Neuronal stem cell (in vitro differentiated cells): ENCODE measurements at regions not wholly inside any gene's neighbourhood (a gene's known extent, or its start where the extent isn't known, plus 50 kb on each side); places are given as distances from the start of the nearest gene placed in this dataset.

ENCODE experiments used
- DNase-seq: peaks from one replicate; pipeline ENCODE4 v3.0.0-alpha.2; 2013; ENCODE audit warnings: low spot score
- H2AFZ ChIP-seq: one replicate; pipeline ENCODE4 v1.6.1; 2013; ENCODE audit warnings: mild to moderate bottlenecking, low read length, inconsistent platforms
- H2AK5ac ChIP-seq: 2 replicates; pipeline ENCODE4 v1.6.1; 2013; ENCODE audit warnings: low read depth, mild to moderate bottlenecking, inconsistent platforms, low read length, moderate library complexity, mixed read lengths
- H2BK120ac ChIP-seq: 2 replicates; pipeline ENCODE4 v1.6.1; 2013; ENCODE audit warnings: low read depth, mild to moderate bottlenecking, inconsistent platforms, low read length, moderate library complexity, mixed read lengths
- H2BK12ac ChIP-seq: one replicate; pipeline ENCODE4 v1.6.1; 2013; ENCODE audit warnings: low read length, inconsistent platforms
- H2BK15ac ChIP-seq: 2 replicates; pipeline ENCODE4 v1.6.1; 2013; ENCODE audit warnings: mild to moderate bottlenecking, low read length, inconsistent platforms, mixed read lengths
- H2BK5ac ChIP-seq: one replicate; pipeline ENCODE4 v1.6.1; 2013; ENCODE audit warnings: inconsistent platforms, mild to moderate bottlenecking, low read length, moderate library complexity
- H3K14ac ChIP-seq: one replicate; pipeline ENCODE4 v1.6.1; 2013; ENCODE audit warnings: low read length, inconsistent platforms
- H3K18ac ChIP-seq: 2 replicates; pipeline ENCODE4 v1.6.1; 2013; ENCODE audit warnings: low read length, inconsistent platforms
- H3K23ac ChIP-seq: 2 replicates; pipeline ENCODE4 v1.6.1; 2013; ENCODE audit warnings: low read depth, mild to moderate bottlenecking, mixed read lengths, low read length, inconsistent platforms; ENCODE audit not compliant: poor library complexity
- H3K27ac ChIP-seq: replicated peaks from 3 replicates; pipeline ENCODE4 v1.5.1; 2013; ENCODE audit warnings: low read length, inconsistent platforms
- H3K27me3 ChIP-seq, 3 experiments: 2 replicates each; pipeline ENCODE4 v1.6.1; 2013; ENCODE audit warnings: low read length in 3 of 3, mild to moderate bottlenecking in 2 of 3, inconsistent platforms in 1 of 3, low read depth in 1 of 3, mixed read lengths in 1 of 3, moderate library complexity in 1 of 3; ENCODE audit not compliant: control insufficient read depth in 3 of 3, insufficient read depth in 3 of 3
- H3K36me3 ChIP-seq, 2 donors: replicated peaks in 1 of 2; 2 replicates each; pipeline ENCODE4 v1.6.1; 2013; ENCODE audit warnings: low read length in 2 of 2; ENCODE audit not compliant: control insufficient read depth in 2 of 2, insufficient read depth in 2 of 2
- H3K4ac ChIP-seq: 2 replicates; pipeline ENCODE4 v1.6.1; 2013; ENCODE audit warnings: inconsistent platforms, mild to moderate bottlenecking, low read length, moderate library complexity
- H3K4me1 ChIP-seq, 2 donors: 1 replicate in 1 of 2; 2 replicates in 1 of 2; pipeline ENCODE4 v1.6.1; 2013; ENCODE audit warnings: low read length in 2 of 2, low read depth in 1 of 2; ENCODE audit not compliant: control insufficient read depth in 2 of 2, insufficient read depth in 1 of 2
- H3K4me2 ChIP-seq: one replicate; pipeline ENCODE4 v1.6.1; 2013; ENCODE audit warnings: mild to moderate bottlenecking, low read length, inconsistent platforms; ENCODE audit not compliant: insufficient read depth, poor library complexity, severe bottlenecking
- H3K4me3 ChIP-seq, 2 donors: 2 replicates each; pipeline ENCODE4 v1.5.1; 2013; ENCODE audit warnings: low read length in 2 of 2, mild to moderate bottlenecking in 2 of 2, inconsistent platforms in 1 of 2, moderate library complexity in 1 of 2
- H3K79me1 ChIP-seq: one replicate; pipeline ENCODE4 v1.6.1; 2013; ENCODE audit warnings: low read depth, mild to moderate bottlenecking, inconsistent platforms, low read length, moderate library complexity
- H3K9ac ChIP-seq: one replicate; pipeline ENCODE4 v1.6.1; 2013; ENCODE audit warnings: mild to moderate bottlenecking, low read depth, low read length, inconsistent platforms; ENCODE audit not compliant: poor library complexity
- H3K9me3 ChIP-seq, 2 donors: replicated peaks in 1 of 2; 2 replicates each; pipeline versions ENCODE3 to v1.6.1; 2013; ENCODE audit warnings: low read length in 2 of 2, mild to moderate bottlenecking in 2 of 2, inconsistent platforms in 1 of 2, low read depth in 1 of 2, mixed read lengths in 1 of 2, moderate library complexity in 1 of 2; ENCODE audit not compliant: control insufficient read depth in 2 of 2, insufficient read depth in 1 of 2
- H4K8ac ChIP-seq: one replicate; pipeline ENCODE4 v1.6.1; 2013; ENCODE audit warnings: low read depth, mild to moderate bottlenecking, inconsistent platforms, low read length, moderate library complexity
- H4K91ac ChIP-seq: one replicate; pipeline ENCODE4 v1.6.1; 2013; ENCODE audit warnings: low read length, low read depth, mild to moderate bottlenecking, inconsistent platforms; ENCODE audit not compliant: poor library complexity
- WGBS, 2 donors: extraction: QIAGEN DNeasy Blood & Tissue Kit; methylation state at CpG; one replicate each; pipeline ENCODE4 v1.1.7; 2013; ENCODE audit warnings: missing lambda C conversion rate in 2 of 2, mixed read lengths in 1 of 2; ENCODE audit not compliant: insufficient read length in 2 of 2, insufficient replicate concordance in 1 of 2; ENCODE audit errors: extremely low coverage in 2 of 2; 5-methylcytosine and 5-hydroxymethylcytosine counted together

DNA sequence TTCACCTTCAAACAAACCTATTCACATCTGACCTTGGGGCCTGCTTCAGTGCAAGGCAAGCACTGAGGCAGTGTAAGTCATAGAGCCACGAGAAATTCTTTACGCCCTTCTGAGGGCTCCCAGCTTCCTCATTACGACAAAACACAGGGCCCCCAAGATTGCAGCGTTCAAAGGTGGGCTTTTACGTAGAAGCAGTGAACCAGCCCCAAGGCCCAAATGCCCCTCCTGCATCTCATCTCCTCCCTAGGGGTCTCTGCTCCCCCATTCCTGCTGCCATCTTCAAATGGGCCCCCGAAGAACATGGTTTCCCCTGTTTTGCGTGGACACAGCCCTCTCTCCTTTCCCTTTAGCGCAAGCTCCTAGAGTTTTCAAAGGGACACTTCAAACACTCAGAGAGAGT lies 285.1 kb downstream of the MEX3B start:
- no peak overlapping the region for H2BK15ac ChIP-seq
- DNase-seq: no peak
- H2AK5ac ChIP-seq: no peak overlapping the region
- no peak overlapping the region for H3K4ac ChIP-seq
- WGBS, 2 donors: no CpG with 5 or more reads among the region's 8 CpGs
- H2AFZ ChIP-seq: no peak overlapping the region
- no peak overlapping the region for H2BK5ac ChIP-seq
- H3K23ac ChIP-seq: no peak overlapping the region
- no peaks in the 10 kb centered on the region for H3K36me3 ChIP-seq
- H2BK120ac ChIP-seq: no peak overlapping the region
- no peaks in the 10 kb centered on the region for H3K79me1 ChIP-seq
- no peak overlapping the region for H2BK12ac ChIP-seq
- H3K14ac ChIP-seq: no peak overlapping the region
- H4K91ac ChIP-seq: no peak overlapping the region
- no peak overlapping the region for H3K4me3 ChIP-seq
- peaks cover 0 to 2% of the 10 kb centered on the region in 2 donors for H3K9me3 ChIP-seq
- H3K18ac ChIP-seq: no peak overlapping the region
- no peaks in the 10 kb centered on the region for H3K27me3 ChIP-seq
- no peak overlapping the region for H3K27ac ChIP-seq
- no peak overlapping the region for H3K9ac ChIP-seq
- no peaks in the 10 kb centered on the region for H3K4me1 ChIP-seq
- no peak overlapping the region for H4K8ac ChIP-seq
- no peak overlapping the region for H3K4me2 ChIP-seq

DNA sequence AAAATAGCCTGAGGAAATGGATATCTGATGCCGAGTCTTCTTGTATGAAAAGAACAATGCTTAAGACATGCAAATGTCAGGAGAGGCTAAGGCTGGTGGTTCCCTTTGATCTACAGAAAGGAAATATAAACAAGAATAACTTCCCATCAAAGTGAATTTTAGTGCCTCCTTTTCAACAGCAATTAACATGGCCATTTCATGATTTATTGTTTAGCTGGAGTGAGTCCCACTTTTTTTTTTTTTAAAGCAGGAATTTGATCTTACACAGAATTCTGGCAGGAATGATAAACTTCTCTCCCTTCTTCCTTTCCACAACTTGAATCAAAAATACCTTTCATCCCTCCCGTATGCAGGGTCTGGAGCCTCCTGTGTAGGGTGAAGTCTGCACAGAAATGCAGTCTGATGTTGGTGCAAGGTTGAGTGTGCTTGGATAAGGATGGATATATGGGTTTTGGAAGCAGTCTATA lies 287.0 kb downstream of the MEX3B start:
- no peak overlapping the region for H2BK15ac ChIP-seq
- H3K14ac ChIP-seq: no peak overlapping the region
- no peaks in the 10 kb centered on the region for H3K79me1 ChIP-seq
- H3K4me2 ChIP-seq: no peak overlapping the region
- no peak overlapping the region for H2BK12ac ChIP-seq
- no peak overlapping the region for H2AFZ ChIP-seq
- no peaks in the 10 kb centered on the region for H3K36me3 ChIP-seq
- no peak overlapping the region for H2BK120ac ChIP-seq
- H4K91ac ChIP-seq: no peak overlapping the region
- H3K4me3 ChIP-seq: no peak overlapping the region
- no peak overlapping the region for H3K9ac ChIP-seq
- no CpG with 5 or more reads among the region's 2 CpGs for WGBS, 2 donors
- DNase-seq: no peak
- no peak overlapping the region for H3K23ac ChIP-seq
- H3K18ac ChIP-seq: no peak overlapping the region
- H2BK5ac ChIP-seq: no peak overlapping the region
- H3K4ac ChIP-seq: no peak overlapping the region
- H3K27ac ChIP-seq: no peak overlapping the region
- H3K9me3 ChIP-seq: peaks cover 0 to 2% of the 10 kb centered on the region in 2 donors
- H3K4me1 ChIP-seq: peaks cover 0 to 5% of the 10 kb centered on the region in 2 donors
- H4K8ac ChIP-seq: no peak overlapping the region
- H3K27me3 ChIP-seq: no peaks in the 10 kb centered on the region
- no peak overlapping the region for H2AK5ac ChIP-seq

DNA sequence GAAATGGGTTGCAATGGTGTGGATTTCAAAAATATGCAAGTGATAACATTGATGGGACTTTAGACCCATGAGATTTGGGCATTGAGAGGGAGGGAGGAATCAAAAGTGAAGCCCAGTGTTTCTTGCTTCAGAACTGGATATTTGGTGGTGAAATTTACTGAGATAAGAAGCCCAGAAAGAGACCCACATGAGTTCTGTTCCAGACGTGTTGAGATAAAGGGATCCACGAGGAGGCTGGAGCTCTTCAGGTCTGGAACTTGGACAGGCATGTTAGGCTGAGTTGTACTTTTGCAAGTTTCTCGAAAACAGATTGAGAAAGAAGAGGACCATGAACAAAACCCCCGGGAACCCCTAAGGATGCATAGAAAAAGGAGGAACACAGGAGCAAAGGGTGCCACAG lies 290.2 kb downstream of the MEX3B start:
- no CpG with 5 or more reads among the region's 4 CpGs for WGBS, 2 donors
- Histone ChIP-seq H3K4ac (no peak overlapping the region), H2BK15ac (no peak overlapping the region), H3K27ac (no peak overlapping the region), H3K4me3 (no peak overlapping the region), H3K14ac (no peak overlapping the region), H3K4me1 (peaks cover 0 to 8% of the 10 kb centered on the region in 2 donors), H3K27me3 (no peaks in the 10 kb centered on the region), H4K8ac (no peak overlapping the region), H3K9me3 (no peaks in the 10 kb centered on the region), H3K23ac (no peak overlapping the region), H3K9ac (no peak overlapping the region), H2BK5ac (no peak overlapping the region), H4K91ac (no peak overlapping the region), H2BK120ac (no peak overlapping the region), H3K79me1 (no peaks in the 10 kb centered on the region), H3K4me2 (no peak overlapping the region), H3K18ac (no peak overlapping the region), H3K36me3 (no peaks in the 10 kb centered on the region), H2AK5ac (no peak overlapping the region), H2AFZ (no peak overlapping the region), H2BK12ac (no peak overlapping the region)
- no peak for DNase-seq

DNA sequence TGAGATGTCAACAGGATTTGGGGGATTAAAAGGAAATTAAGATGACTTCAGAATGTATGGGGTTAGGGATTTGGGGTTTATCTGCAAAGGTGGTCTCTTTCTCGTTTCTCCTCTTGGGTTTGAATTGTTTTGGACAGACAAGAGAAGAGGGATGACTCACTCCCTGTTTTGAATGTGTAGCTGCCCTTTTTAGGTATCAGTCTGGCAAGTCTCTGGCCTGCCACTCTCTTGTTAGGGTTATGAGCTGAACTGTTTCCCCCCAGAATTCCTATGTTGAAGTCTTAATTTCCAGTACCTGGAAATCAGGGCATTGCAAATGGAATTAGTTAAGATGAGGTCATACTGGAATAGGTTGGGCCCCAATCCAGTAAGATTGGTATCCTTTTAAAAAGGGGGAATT lies 291.7 kb downstream of the MEX3B start:
- Histone ChIP-seq H2BK12ac (no peak overlapping the region), H3K36me3 (no peaks in the 10 kb centered on the region), H3K9me3 (no peaks in the 10 kb centered on the region), H3K27me3 (no peaks in the 10 kb centered on the region), H4K91ac (no peak overlapping the region), H2BK5ac (no peak overlapping the region), H2BK15ac (no peak overlapping the region), H3K4me3 (no peak overlapping the region), H3K4me2 (no peak overlapping the region), H4K8ac (no peak overlapping the region), H3K79me1 (no peaks in the 10 kb centered on the region), H3K23ac (no peak overlapping the region), H2AFZ (no peak overlapping the region), H2BK120ac (no peak overlapping the region), H3K4ac (no peak overlapping the region), H3K9ac (no peak overlapping the region), H3K14ac (no peak overlapping the region), H3K27ac (no peak overlapping the region), H2AK5ac (no peak overlapping the region), H3K4me1 (peaks cover 0 to 10% of the 10 kb centered on the region in 2 donors), H3K18ac (no peak overlapping the region)
- DNase-seq: no peak
- WGBS, 2 donors: no CpG with 5 or more reads among the region's 1 CpG
